Retina (tissue), 1 donor: ENCODE measurements at regions not wholly inside any gene's neighbourhood (a gene's known extent, or its start where the extent isn't known, plus 50 kb on each side); places are given as distances from the start of the nearest gene placed in this dataset.

ENCODE experiments used
- DNase-seq: peaks from one replicate; pipeline ENCODE4 v3.0.0-alpha.2; 2016

DNA sequence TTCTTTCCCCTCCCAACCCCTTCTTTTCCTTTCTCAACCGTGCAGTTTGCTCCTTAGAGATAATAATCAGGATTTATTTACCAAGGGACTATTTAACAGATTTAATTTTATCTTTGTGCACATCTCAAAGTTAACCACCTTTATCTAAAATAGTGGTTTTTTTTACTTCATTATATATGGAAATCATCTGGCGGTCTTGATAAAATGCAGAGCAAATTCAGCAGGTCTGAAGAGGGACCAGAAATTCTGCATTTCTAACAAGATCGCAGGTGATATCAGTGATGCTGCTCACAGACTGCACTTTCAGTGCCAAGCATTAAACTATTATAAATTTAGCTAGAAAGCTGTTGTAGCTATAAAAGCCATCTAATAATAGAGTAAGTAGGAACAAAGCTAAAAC, 83.4 kb upstream of the NEGR1 start:
- DNase-seq = no peak

DNA sequence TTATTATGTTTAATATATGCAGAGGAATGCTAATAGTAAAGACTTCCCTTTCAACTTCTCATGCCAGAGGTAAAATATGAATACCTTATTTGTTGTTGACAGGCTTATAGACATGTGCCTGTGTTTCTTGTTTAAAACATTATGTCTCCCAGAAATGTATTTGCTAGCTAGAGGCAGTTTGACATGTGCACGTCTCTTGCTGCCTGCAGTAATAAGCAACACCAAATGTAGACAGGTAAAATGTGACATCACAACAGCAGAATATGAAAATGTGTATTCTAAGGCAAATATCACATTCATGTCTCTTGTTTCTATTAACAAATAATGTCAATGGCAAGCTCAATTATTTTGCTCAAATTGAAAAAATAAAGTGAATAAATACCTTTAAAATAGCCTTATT, 80.2 kb upstream of the NEGR1 start:
- DNase-seq = no peak

DNA sequence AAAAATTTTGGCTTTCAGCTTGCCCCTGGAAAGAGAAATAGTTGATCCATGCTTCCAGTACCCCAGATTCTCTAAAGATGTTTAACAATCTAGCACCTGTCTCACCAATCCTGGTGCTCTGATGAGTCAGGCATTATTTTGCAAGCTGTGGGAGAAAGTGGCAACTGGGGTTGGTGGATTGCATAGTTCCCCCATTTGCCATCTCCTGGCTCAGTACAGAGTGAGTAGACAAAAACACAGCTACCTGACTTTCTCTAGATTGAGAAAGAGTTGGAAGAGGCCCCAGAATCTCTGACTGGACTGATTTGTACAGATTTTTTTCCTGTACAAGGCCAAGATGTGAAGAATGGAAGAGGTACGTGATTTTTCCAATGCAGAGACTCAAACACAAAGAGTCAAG, 75.1 kb upstream of the NEGR1 start:
- DNase-seq = no peak

DNA sequence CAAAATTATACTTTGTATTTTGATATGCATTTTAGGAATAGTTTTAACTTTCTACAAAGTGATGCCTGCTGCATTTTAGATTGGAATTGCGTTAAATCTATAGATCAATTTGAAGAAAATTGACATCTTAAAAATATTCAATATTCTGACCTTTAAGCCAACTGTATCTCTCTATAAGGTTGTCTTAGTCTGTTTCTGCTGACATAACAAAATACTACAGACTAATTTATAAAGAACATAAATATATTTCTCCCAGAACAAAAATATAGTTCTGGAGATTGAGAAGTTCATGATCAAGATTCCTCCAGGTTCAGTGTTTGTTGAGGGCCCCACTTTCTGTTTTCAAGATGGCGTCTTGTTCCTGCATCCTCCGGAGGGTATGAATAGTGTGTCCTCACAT, 73.6 kb upstream of the NEGR1 start:
- DNase-seq = no peak

DNA sequence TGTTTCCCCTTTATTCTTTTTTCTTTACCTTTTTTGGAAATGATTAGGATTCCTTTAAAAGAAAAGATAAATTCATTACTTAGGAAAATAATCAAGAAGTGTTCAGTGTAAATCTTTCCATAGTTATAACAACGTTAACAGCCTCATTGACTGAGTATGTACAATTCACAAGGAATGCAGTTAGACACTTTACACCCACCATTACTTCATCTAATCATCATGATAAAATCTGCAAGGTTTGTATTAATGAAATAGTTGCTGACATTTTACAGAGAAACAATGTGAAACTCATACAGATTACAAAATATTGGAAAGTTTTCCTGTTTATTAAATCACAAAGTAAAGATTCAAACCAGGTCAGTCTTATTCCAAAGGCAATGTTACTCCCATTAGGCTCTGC, 59.3 kb upstream of the NEGR1 start:
- DNase-seq = no peak

DNA sequence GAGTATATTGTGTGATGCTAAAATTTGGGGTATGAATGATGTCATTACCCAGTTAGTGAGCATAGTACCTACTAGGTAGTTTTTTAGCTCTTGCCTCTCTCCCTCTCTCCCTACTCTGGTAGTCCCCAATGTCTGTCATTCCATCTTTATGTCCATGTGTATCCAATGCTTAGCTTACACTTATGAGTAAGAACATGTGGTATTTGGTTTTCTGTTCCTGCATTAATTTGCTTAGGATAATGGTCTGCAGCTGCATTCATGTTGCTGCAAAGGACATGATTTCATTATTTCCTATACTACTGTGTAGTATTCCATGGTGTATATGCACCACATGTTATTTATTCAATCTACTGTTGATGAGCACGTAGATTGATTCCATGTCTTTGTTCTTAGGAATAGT, 54.4 kb upstream of the NEGR1 start:
- DNase-seq = no peak
